SH-SY5Y (cell line): ENCODE measurements at regions not wholly inside any gene's neighbourhood (a gene's known extent, or its start where the extent isn't known, plus 50 kb on each side); places are given as distances from the start of the nearest gene placed in this dataset.

Experiments
- GATA2 ChIP-seq: IDR thresholded peaks from 2 replicates; pipeline ENCODE4 v1.6.1; 2011; ENCODE audit warnings: mild to moderate bottlenecking, low read depth, low read length
- GATA3 ChIP-seq: IDR thresholded peaks from 2 replicates; pipeline ENCODE4 v1.6.1; 2011; ENCODE audit warnings: low read depth, mild to moderate bottlenecking, low read length, moderate library complexity

DNA sequence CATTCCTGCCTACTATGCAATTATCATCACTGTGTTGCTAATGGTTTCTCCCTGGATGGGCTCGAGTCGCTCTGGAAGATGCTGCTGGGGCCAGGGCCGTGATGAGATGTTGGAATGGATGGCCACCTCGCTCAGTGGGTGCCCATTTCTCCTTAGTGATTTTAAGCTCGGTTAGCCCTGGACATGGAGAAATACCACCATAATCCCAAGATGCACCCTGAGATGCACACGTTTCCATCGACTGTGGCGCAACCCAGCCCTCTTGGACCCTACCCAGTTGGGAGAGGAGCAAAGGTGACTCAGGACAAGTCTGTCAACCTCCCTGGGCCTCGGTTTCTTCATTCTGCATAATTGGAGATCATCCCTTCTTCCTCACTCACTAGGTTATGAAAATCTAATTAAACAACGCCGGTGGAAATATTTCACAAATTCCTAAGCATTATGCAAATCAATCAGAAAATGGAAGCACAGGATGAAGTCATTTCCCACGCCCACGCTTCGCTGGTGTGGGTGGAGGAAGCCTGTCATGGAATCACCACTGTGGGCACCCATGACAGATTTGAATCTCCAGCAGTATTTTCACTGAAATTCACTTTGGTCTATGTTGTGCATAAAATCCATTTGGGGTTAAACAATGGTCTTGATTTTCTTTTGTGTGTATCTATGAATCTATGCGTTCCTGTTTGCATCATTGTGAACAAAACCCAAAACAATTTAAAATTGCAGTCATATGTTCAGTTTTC, 195.2 kb downstream of the AXIN2 start:
- TF ChIP-seq GATA2: no peak
- TF ChIP-seq GATA3: no peak
